Stimulated activated CD8-positive, alpha-beta memory T cell treated with anti-CD3 and anti-CD28 coated beads, Interleukin-12 subunit alpha, Interleukin-12 subunit beta, amount 100 ng/mL, for 24 hours (primary cell): ENCODE measurements at regions not wholly inside any gene's neighbourhood (a gene's known extent, or its start where the extent isn't known, plus 50 kb on each side); places are given as distances from the start of the nearest gene placed in this dataset.

Source experiments
- DNase-seq: peaks from one replicate; pipeline ENCODE4 v3.0.0-alpha.2; 2020; ENCODE audit errors: extremely low read depth

DNA sequence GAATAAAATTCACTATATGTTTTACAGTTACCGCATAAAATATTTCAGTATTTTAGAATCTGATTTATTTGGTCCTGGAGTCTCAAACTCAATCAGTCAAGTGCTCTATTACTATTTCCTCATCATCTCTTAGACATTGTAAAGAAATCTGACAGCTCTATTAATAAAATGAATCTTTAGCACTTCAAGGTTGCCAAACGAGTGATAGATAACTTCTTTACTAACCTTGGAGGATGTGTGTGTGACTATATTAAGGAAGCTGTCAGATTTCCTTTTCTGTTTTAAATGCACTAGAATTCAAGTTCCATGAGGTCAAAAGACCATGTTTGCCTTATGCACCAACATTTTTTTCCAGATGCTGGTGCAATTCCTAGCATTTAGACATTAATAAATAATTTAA, 389.8 kb upstream of the AZI2 start:
- DNase-seq = no peak

DNA sequence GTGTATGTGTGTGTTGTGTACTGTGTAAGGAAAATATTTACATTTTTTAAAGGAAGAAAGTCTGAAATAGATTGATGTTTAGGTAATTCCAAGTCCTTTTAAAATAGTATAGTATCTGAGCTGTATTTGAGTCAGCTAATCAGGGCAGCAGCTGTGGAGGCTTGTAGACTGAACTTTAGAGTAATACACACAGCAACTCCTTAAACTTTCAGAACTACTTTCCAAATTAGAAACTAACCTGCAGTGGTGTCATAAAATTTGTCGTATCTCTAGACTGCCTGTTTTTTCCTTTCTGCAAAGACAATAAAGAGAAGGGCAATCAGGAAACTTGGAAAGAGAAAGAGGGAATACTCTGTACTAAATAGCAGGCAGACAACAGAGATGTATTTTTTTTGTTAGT, 391.0 kb upstream of the AZI2 start:
- DNase-seq = no peak

DNA sequence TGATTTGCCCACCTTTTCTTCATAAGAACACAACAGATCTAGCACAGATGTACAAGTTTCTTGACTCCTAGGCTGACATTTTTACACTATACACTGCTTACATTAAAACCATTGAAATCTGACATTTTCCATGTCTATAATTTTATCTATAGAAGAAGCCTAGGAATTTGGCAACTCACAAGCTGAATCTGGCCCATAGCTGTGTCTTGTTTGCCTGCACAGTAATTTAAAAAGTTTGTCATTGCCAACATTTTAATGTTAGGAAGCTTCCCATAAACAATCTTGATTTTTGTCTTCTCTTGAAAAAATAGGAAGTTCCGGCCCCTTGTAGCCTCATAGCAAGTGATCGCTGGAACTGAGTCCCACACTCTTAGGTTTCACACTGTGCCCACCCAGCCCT, 394.6 kb upstream of the AZI2 start:
- DNase-seq = no peak

DNA sequence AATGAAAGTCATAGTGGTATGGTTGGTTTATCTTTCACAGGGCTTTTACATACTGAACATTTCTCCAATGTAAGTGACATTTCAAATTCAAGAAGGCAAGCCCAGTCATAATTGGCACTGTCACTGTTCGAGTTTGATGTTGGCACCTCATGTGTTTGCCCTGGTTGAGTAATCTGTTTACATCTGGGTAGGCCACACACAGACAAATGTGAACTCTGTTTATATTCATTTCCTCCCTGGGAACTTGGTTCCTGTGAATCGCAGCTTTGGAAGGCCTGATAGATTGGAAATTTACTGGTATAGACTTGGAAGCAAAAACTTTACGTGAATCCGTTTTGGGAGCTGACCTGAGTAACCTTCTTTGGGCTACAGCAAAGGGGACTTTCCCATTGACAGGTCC, 395.2 kb upstream of the AZI2 start:
- no peak for DNase-seq

DNA sequence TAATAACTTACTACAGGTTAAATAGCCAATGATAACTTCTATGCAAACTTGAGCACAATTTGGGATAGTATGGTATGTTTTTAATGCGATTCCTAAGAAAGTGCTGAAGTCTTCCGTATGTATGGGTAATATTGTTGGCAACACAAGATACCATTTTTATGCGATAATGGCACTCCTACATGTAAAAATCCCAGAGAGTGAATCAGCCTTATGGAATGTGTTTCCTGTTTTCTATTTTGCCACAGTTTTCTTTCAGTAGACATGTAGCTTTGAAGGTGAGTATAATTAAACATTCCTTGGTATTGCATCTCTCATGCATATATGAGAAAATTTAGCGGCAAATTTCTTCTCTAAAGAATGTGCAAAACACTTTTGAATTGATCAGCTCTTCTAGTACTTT, 396.8 kb upstream of the AZI2 start:
- no peak for DNase-seq

DNA sequence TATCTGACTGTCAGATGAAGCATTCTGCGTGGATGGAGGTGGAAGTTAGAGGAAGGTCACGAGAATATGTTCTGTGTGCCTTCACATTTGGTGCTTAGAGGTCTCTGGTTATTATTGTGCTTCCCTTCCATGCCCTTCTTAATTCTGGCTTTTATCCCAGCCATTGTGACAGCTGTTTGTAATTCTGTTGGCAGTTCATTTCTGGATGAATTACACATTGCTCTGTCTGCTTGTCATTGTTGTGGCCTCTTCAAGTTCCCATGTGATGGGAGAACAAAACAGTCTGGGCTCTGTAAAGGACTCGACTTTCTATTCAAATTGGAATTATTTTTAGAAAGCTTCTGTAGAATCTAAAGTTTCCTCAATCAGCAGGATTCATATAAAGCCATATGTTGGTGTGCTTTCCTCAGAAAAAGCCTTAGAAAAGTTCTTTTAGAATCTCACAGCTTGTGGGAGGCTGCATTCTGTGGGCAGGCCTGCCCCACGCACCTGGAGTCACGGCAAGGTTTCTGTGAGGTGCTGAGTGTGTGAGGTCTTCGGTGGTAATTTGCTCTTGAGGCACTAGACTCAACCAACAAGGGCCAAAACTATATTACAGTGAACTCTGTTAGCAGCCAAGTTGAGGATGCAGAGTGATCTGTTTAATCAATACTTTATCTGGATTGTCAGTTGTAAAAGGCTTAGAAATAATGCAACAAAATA, 397.4 kb upstream of the AZI2 start:
- no peak for DNase-seq

DNA sequence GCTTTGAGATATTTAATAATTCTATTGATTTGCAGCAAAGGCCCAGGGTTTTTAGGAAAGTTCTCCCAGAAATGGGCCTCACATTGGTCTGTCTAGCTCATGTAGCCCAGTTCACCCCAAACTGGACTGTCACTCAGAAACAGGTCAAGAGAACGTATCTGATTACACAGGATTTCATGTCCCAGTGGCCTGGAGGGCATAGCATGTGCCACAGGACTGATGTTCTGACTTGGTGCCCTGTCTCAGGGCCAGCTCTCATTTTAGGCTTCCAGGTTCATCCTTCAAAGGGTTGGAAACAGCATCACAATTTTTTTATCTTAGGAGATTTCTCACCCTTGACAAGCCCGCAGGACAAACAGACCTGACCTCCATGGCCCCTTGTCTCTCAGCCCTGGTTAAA, 398.4 kb upstream of the AZI2 start:
- DNase-seq = no peak

DNA sequence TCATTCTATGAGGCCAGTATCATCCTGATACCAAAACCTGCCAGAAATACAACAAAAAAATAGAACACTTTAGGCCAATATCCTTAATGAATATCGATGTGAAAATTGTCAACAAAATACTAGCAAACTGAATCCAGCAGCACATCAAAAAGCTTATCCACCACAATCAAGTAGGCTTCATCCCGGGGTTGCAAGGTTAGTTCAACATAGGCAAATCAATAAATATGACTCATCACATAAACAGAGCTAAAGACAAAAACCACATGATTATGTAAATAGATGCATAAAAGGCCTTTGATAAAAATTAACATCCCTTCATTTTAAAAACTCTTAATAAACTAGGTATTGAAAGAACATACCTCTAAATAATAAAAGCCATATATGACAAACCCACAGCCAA, 403.2 kb upstream of the AZI2 start:
- DNase-seq = no peak

DNA sequence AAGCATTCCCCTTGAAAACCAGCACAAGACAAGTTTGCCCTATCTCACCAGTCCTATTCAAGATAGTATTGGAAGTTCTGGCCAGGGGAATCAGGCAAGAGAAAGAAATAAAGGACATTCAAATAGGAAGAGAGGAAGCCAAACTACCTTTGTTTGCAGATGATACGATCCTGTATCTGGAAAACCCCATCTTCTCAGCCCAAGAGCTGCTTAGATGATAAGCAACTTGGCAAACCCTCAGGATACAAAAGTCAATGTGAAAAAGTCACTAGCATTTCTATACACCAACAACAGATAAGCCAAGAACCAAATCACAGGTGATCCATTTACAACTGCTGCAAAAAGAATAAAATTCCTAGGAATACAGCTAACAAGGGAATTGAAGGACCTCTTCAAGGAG, 403.7 kb upstream of the AZI2 start:
- DNase-seq = no peak

DNA sequence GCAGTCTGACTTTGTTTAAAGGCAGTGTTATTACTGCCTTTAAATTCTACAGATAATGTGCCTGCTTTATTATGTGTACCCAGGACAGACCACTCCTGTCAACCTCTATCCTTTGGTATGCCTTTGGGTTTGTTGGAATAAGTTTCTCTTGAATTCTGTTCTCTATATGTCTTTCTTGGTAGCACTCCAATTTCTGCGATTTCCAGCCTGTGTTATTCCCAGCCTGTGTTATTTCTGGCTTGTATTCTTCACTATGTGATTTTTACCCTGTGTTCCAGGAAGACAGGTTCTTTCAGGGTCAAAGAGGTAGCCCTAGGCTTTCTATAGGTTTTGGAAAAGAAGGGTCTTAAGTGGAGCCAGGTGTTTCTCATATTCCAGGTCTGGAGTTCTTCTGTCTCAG, 407.4 kb upstream of the AZI2 start:
- DNase-seq = no peak

DNA sequence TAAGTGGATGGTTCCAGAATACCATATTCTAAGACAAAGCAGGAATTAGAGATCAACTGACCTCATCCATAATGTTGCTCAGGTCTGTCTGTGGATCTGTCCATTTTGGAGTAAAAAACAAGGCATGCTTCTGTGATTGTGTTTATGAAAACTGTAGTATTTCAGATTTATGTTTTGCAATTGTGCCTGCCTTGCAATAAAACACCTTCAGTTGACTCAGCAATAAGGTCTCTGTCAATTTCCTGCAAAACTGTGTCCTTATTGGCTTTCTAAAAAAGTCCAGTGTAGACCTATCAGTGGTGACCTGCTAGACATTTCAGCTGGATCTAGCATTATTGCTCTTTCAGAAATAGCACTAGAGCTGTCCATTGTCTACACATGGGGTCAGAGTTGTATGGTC, 409.5 kb upstream of the AZI2 start:
- DNase-seq = no peak

DNA sequence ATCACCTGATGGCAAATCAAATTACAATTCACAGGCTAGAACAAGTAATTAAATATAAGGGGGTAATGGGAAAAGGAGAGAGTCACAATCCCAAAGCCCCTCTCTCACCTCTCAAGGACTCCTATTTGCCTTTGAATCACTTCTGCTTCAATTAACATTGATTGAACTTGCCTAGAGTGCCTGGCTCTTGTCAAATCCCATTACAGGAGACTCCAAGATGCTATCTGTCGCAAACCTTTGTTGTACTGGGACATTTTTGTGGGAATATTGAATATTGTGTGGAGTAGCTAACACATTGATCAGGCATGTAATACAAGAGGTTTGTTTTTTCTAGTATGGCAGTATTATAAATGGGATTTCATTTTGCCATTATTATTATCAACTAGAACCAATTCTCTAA, 412.8 kb upstream of the AZI2 start:
- no peak for DNase-seq

DNA sequence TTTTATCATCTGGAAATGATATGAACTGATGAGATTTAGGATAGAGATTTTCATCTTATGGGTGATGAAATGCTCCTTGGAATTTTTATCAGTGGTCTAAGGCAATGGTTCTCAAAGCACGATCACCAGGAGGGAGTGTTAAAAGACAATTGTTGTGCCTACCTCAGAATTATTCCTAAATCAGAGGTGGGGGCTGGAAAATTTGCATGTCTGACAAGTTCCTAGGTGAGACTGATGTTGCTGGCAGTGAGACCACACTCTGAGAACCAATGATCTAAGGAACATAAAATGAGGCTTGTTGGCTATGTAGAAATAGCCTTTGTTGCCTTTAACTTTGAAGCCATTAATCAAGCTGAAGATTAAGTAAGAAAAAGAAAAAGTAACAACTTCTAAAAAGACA, 416.6 kb upstream of the AZI2 start:
- DNase-seq = no peak

DNA sequence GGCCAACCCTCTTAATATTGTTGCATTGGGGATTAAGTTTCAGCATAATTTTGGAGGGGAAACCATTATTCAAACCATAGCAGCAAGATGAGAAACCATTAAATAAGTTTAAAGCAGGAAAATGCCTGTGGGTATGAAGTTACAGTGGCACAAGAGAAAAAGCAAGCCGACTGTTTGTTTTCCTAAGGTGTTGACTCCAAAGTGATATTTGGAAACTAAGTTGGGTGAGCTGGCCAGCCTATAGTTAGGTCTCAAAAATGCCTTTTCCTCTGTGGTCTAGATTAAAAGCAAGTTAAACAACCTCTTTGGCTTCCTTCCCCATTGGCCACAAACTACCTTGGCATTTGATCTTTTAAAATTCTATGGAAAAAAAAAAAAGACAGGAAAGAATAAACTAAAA, 419.8 kb upstream of the AZI2 start:
- no peak for DNase-seq

DNA sequence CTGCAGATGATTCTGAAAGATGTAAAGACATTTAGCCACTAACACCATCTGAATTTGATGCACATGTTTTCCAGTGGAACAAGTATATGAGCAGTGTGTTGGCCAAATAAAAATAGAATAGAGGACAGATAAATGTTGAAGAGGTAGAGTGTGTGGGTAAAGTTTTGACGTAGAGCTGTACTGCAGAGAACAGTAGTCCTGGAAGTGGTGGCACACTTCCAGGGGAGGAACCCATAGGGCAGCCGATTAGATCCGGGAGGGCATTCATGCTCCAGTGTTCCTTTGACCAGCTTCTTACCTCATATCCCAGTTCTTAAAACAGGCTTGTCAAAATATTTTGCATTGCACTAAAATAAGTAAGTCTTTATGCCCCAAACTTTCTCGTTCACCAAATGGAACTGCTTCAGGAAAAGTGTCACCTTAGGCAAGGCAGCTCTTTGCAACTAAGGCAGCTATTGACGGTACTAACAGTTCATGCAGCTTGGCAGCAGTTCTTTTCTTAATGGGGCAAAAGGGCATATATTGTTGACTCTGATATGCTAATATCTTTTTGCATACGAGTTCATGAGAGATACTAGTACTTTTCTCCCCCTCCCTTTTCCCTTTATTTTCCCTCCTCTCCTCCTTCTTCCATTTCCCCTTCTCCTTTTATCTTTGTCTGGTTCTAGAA, 429.3 kb upstream of the AZI2 start:
- no peak for DNase-seq

DNA sequence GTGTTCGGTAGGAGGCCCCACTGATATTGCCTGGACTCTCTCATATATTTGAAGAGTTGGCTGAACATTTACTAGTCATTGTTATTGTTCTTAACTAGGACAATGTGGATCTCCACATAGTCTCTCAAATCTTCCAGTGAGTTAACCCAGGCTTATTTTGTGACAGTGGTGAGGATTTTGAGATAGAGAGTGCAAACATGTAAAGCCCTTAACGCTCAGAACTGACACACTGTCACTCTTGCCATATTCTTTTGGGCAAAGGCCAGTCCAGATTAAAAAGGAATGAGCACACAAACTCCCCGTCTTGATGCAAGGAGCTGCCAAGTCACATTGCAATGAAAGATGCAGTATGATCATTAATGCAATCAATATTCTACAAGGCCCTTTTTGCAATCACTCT, 431.9 kb upstream of the AZI2 start:
- no peak for DNase-seq

DNA sequence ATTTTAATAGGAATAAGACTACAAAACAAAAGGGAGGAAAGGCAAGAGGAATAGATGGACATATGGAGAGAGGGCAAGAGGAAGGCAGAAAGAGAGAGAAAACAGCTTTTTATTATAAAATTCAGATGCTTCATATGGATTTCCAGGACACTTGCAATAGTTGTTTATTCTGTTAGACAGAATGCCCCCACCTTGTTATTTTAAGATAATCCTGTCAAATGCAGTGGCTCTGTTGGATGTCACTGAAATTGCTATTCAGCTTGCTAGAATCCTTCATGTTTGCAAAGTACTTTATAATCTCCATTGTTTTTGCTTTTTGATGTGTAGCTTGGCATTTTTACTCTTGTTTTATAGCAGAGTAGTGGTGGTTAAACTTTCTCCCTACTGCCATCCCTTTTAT, 432.4 kb upstream of the AZI2 start:
- no peak for DNase-seq

DNA sequence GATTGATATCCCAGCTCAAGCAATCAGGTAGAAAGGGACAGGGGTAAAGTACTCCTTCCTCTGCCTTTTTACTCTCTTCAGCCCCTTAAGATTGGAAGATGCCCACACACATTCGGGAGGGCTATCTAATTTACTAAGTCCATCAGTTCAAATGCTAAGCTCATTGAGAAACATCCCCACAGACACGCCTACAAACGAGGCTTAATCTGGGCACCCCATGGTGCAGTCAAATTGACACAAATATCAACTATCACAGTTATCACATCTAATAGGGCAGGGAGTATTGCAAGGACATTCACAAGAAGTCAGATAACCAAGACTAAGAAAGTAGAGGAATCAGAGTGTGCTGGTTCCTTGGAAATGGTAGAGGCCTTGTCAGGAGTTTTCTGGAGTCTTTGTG, 437.8 kb upstream of the AZI2 start:
- DNase-seq = no peak

DNA sequence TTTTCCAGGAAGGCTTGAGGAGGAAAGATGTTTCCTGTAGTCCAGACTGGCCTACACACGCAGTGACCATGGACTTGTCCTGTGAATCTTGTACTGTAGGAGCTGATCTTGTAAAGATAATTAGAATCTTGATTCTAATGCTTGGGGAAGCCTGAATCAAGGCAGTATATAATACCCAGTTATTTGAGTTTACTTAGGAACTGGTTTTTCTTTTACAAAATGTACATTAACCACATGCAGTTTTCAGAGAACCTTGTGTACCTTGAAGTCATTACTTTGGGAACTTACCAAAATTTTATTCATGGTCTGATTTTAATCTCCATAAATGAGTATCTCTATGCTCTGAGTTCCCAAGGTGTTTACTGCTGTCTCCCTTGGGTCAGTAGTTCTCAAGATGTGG, 439.9 kb upstream of the AZI2 start:
- DNase-seq = no peak

DNA sequence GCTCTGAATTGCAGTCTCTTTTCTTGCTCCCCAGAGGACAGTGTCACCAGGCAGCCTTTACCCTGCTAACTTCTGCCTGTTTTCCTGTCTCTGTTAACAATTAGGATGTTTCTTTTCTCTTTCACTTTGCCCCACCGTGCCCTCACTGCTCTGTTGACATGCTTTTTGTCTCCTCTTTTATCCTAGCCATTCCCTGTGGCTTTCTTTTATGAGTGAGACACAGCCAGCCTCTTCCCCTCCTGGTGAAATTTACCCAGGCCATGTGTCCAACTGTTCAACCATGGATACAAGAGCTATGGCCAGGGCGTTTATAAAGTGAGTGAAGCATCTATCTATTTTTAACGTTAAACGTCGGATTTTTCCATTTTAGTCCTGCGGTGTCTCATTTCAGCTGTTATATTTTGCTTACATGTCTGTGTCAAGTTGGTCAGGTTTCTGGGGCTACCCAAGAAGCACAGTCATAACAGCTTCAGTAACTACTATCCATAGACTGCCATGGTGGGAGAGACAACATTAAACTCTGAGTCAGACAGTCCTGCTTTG, 443.2 kb upstream of the AZI2 start:
- no peak for DNase-seq

DNA sequence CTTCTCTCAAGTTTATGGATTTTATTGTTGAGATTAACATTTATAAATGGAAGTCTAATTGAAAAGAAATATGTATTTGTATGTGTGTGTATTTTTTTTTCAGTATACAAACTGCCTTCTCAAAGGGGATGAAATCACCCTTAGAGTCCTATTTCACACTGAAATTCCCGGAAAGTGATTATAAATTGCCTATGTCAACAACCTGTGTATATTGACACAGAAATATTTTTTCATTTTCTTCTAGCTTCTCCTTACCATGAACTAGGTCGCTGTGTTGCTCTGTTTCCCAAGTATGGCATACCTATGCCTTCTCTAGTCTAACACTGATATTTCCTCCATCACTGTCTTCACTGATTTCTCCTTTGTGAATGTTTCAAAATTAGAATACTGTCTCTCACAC, 444.0 kb upstream of the AZI2 start:
- DNase-seq = no peak

DNA sequence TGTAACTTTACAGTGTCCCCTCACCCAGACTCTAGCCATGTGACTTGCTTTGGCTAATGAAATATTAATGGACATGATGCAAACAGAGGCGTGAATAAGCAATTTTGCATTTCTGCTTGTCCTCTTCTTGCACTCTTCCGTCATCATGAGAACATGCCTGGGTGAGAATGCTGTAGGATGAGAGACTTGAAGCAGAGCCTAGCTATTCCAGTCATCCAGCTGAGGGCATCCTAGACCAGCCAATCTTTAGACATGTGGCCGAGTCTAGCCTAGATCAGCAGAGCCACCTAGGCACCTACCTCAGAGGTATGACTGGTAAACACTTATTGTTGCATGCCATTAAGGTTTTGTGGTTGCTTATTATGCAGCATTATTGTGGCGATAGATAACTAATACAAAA, 450.5 kb upstream of the AZI2 start:
- no peak for DNase-seq

DNA sequence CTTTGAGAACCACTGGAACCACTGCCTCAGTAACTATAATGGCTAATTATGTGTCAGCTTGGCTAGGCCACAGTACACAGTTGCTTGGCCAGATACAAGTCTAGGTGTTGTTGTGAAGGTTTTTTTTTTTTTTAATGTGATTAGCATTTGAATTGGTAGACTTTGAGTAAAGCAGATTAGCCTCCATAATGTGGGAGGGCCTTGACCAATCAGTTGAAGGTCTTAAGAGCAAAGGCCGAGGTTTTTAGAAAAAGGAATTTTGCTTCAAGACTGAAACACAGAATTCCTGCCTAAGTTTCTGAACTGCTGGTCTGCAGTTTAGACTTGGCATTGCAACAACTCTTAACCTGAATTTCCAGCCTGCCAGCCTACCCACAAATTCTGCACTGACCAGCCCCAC, 451.6 kb upstream of the AZI2 start:
- no peak for DNase-seq

DNA sequence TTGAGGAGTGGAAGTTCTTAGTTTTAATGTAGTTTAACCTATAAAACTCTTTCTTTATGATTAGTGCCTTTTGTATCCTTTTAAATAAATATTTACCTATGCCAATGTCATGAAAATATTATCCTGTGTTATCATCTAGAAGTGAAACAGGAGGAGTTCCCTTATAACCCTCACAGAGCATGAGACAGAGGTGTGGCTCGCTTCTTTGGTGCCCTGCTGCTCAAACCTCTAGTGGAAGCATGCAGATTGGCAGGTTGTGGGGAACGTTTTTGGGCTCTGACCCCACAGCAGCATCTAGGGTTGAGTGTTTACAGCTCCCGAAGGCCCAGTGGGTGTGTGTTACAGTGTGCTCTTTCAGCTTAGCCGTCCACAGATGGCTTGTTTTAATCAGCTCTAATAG, 459.4 kb upstream of the AZI2 start:
- DNase-seq = no peak
